ENCODE measurements at regions not wholly inside any gene's neighbourhood (a gene's known extent, or its start where the extent isn't known, plus 50 kb on each side); places are given as distances from the start of the nearest gene placed in this dataset.

DNA sequence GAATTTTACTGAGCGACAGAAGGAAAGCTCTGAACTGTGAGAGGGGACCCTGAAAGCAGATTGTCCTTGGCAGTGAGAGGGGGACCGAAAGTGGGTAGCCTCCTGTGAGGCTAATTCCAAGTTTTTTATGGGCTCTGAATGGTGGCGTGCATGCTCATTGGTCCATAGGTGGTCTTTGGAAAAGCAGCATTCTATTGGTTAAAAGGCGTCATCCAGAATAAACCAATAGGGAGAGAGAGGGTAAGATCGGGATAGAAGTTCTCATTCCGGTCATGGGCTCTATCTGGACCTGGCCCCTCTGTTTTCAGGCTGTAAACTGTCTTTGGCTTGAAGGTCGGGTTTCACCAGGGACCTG lies 539.8 kb upstream of the PCDH9 start:
- no peak overlapping the region for H3K4me3 ChIP-seq (ENCODE audit: low read length)
- no peak overlapping the region for H3K4me2 ChIP-seq (ENCODE audit: low read depth, low read length)
- no peak overlapping the region for H2AFZ ChIP-seq (ENCODE audit: low read length)

GRCh38 chr13:67769063-67769986 lies 539.2 kb upstream of the PCDH9 start:
- Histone ChIP-seq H3K9ac (ENCODE audit: low read length) (no peak overlapping the region), H3K4me2 (ENCODE audit: low read depth, low read length) (no peak overlapping the region), H3K9me2 (replicated peaks; ENCODE audit: insufficient read depth, low read length) (no peaks in the 10 kb centered on the region), H2AFZ (ENCODE audit: low read length) (no peak overlapping the region), H4K20me1 (ENCODE audit: insufficient read depth, low read length) (no peaks in the 10 kb centered on the region), H3K27me3 (replicated peaks; ENCODE audit: insufficient read depth, low read length) (no peaks in the 10 kb centered on the region), H3K9me3 (replicated peaks; ENCODE audit: insufficient read depth, low read length) (no peaks in the 10 kb centered on the region), H3K36me3 (replicated peaks; ENCODE audit: insufficient read depth, low read length) (no peaks in the 10 kb centered on the region), H3K4me3 (ENCODE audit: low read length) (no peak overlapping the region), H3F3A (ENCODE audit: insufficient read depth, low read length) (no peaks in the 10 kb centered on the region), H3K79me2 (ENCODE audit: low read length) (no peaks in the 10 kb centered on the region), H3K4me1 (ENCODE audit: low read length) (no peaks in the 10 kb centered on the region), H3K27ac (ENCODE audit: low read length) (no peak overlapping the region)
- TF ChIP-seq, protein P1, sequence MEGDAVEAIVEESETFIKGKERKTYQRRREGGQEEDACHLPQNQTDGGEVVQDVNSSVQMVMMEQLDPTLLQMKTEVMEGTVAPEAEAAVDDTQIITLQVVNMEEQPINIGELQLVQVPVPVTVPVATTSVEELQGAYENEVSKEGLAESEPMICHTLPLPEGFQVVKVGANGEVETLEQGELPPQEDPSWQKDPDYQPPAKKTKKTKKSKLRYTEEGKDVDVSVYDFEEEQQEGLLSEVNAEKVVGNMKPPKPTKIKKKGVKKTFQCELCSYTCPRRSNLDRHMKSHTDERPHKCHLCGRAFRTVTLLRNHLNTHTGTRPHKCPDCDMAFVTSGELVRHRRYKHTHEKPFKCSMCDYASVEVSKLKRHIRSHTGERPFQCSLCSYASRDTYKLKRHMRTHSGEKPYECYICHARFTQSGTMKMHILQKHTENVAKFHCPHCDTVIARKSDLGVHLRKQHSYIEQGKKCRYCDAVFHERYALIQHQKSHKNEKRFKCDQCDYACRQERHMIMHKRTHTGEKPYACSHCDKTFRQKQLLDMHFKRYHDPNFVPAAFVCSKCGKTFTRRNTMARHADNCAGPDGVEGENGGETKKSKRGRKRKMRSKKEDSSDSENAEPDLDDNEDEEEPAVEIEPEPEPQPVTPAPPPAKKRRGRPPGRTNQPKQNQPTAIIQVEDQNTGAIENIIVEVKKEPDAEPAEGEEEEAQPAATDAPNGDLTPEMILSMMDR (IDR thresholded peaks at IDR 0.05; ENCODE audit: low read length), result no peak
- TF ChIP-seq EZH2phosphoT487 (IDR thresholded peaks at IDR 0.05; ENCODE audit: low read length), result no peak
- no peak for TF ChIP-seq EZH2 (optimal IDR thresholded peaks at IDR 0.05; ENCODE audit: low read depth, low read length)
- no peak for DNase-seq

More for the DNA sequence above, 539.8 kb upstream of the PCDH9 start:
- Histone ChIP-seq H3K9me3 (replicated peaks; ENCODE audit: insufficient read depth, low read length) (no peaks in the 10 kb centered on the region), H3K27me3 (replicated peaks; ENCODE audit: insufficient read depth, low read length) (no peaks in the 10 kb centered on the region), H4K20me1 (ENCODE audit: insufficient read depth, low read length) (no peaks in the 10 kb centered on the region), H3K27ac (ENCODE audit: low read length) (no peak overlapping the region), H3K4me1 (ENCODE audit: low read length) (no peaks in the 10 kb centered on the region), H3K36me3 (replicated peaks; ENCODE audit: insufficient read depth, low read length) (no peaks in the 10 kb centered on the region), H3F3A (ENCODE audit: insufficient read depth, low read length) (no peaks in the 10 kb centered on the region), H3K9ac (ENCODE audit: low read length) (no peak overlapping the region), H3K9me2 (replicated peaks; ENCODE audit: insufficient read depth, low read length) (no peaks in the 10 kb centered on the region), H3K79me2 (ENCODE audit: low read length) (no peaks in the 10 kb centered on the region)
- no peak for TF ChIP-seq EZH2 (optimal IDR thresholded peaks at IDR 0.05; ENCODE audit: low read depth, low read length)
- TF ChIP-seq EZH2phosphoT487 (IDR thresholded peaks at IDR 0.05; ENCODE audit: low read length), result no peak
- TF ChIP-seq, protein P1 (IDR thresholded peaks at IDR 0.05; ENCODE audit: low read length), result no peak
- no peak for DNase-seq

DNA sequence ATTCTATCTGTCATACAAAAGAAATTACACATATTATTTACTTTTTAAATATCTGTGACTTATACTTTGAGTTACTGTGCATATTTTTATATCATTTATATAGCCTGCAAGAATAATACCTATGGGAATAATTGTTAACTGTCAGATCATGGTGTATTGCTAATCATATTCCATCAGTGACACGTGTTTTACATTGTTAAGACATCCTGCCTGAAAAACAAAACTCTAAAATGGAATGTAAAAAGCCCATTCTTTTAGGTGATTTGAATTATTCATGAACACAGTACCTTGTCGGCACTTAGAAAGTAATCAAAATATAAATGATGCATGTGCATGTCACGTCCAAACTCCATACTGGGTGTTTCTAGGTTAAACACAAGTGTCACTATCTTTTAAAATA lies 533.8 kb upstream of the PCDH9 start:
- Histone ChIP-seq H3K9me2 (replicated peaks; ENCODE audit: insufficient read depth, low read length) (no peaks in the 10 kb centered on the region), H2AFZ (ENCODE audit: low read length) (no peak overlapping the region), H3K4me2 (ENCODE audit: low read depth, low read length) (no peak overlapping the region), H3K27me3 (replicated peaks; ENCODE audit: insufficient read depth, low read length) (no peaks in the 10 kb centered on the region), H3K36me3 (replicated peaks; ENCODE audit: insufficient read depth, low read length) (no peaks in the 10 kb centered on the region), H3K79me2 (ENCODE audit: low read length) (no peaks in the 10 kb centered on the region), H3K4me1 (ENCODE audit: low read length) (no peaks in the 10 kb centered on the region), H4K20me1 (ENCODE audit: insufficient read depth, low read length) (no peaks in the 10 kb centered on the region), H3K9me3 (replicated peaks; ENCODE audit: insufficient read depth, low read length) (no peaks in the 10 kb centered on the region), H3K27ac (ENCODE audit: low read length) (no peak overlapping the region), H3F3A (ENCODE audit: insufficient read depth, low read length) (no peaks in the 10 kb centered on the region), H3K9ac (ENCODE audit: low read length) (no peak overlapping the region), H3K4me3 (ENCODE audit: low read length) (no peak overlapping the region)
- TF ChIP-seq, protein P1 (IDR thresholded peaks at IDR 0.05; ENCODE audit: low read length), result no peak
- DNase-seq, result no peak
